Natural killer cell (primary cell): ENCODE measurements at regions not wholly inside any gene's neighbourhood (a gene's known extent, or its start where the extent isn't known, plus 50 kb on each side); places are given as distances from the start of the nearest gene placed in this dataset.

Experiments
- ATAC-seq, 3 donors: fragments of 150-1000 bp in 2 of 3; fragments of 200-7000 bp in 1 of 3; cut with Tn5 transposase; 1 replicate in 1 of 3; 2 replicates in 2 of 3; pipeline ENCODE4 v1.10.0; 2021; ENCODE audit warnings: mild to moderate bottlenecking in 2 of 3, moderate library complexity in 2 of 3
- DNase-seq, 2 donors: peaks; one replicate each; pipeline versions ENCODE4 v3.0.0 to v3.0.0-alpha.2; 2013 to 2021; ENCODE audit warnings: mixed read lengths in 1 of 2
- H3K27ac ChIP-seq: one replicate; pipeline ENCODE4 v1.5.1; 2013; ENCODE audit warnings: mild to moderate bottlenecking, low read length
- H3K27me3 ChIP-seq: one replicate; pipeline ENCODE4 v1.6.1; 2013; ENCODE audit warnings: low read length; ENCODE audit not compliant: control insufficient read depth, insufficient read depth
- H3K36me3 ChIP-seq: one replicate; pipeline ENCODE4 v1.6.1; 2013; ENCODE audit warnings: low read length; ENCODE audit not compliant: control insufficient read depth, insufficient read depth
- H3K4me1 ChIP-seq: one replicate; pipeline ENCODE4 v1.6.1; 2013; ENCODE audit warnings: low read length; ENCODE audit not compliant: control insufficient read depth, insufficient read depth
- H3K4me3 ChIP-seq: one replicate; pipeline ENCODE4 v1.5.1; 2013; ENCODE audit warnings: low read length
- H3K9me3 ChIP-seq: one replicate; pipeline ENCODE4 v1.6.1; 2013; ENCODE audit warnings: low read length; ENCODE audit not compliant: control insufficient read depth, insufficient read depth
- H3K27ac Mint-ChIP-seq, 2 donors: one replicate each; pipeline ENCODE4 v1.8.0; 2022; ENCODE audit warnings: mild to moderate bottlenecking in 2 of 2, mixed read lengths in 2 of 2, moderate library complexity in 1 of 2
- H3K27me3 Mint-ChIP-seq, 2 donors: one replicate each; pipeline ENCODE4 v1.8.0; 2022; ENCODE audit warnings: low read depth in 2 of 2, mixed read lengths in 2 of 2
- H3K36me3 Mint-ChIP-seq: one replicate; pipeline ENCODE4 v1.8.0; 2022; ENCODE audit warnings: mixed read lengths
- H3K4me1 Mint-ChIP-seq, 2 donors: one replicate each; pipeline ENCODE4 v1.8.0; 2022; ENCODE audit warnings: mixed read lengths in 2 of 2
- H3K4me3 Mint-ChIP-seq: one replicate; pipeline ENCODE4 v1.8.0; 2022; ENCODE audit warnings: mild to moderate bottlenecking, moderate library complexity, mixed read lengths
- H3K9me3 Mint-ChIP-seq, 2 donors: one replicate each; pipeline ENCODE4 v1.8.0; 2022; ENCODE audit warnings: mixed read lengths in 2 of 2
- WGBS: methylation state at CpG from one replicate; pipeline ENCODE4 v1.1.7; 2013; ENCODE audit warnings: missing lambda C conversion rate; ENCODE audit not compliant: insufficient coverage; 5-methylcytosine and 5-hydroxymethylcytosine counted together
- intact Hi-C: fragments of 100-400 bp; cut with micrococcal nuclease; formaldehyde crosslinking; loops from one replicate; pipeline ENCODE4 v1.14.2; 2022
- TF ChIP-seq, protein P1 (sequence below): fragments of 200-600 bp; IDR thresholded peaks from one replicate; pipeline ENCODE4 v1.8.0; 2022; ENCODE audit warnings: antibody characterized with exemption

GRCh38 chr4:122047456-122048425, 95.9 kb upstream of the TRPC3 start:
- H3K4me1 ChIP-seq, result peaks cover 7% of the 10 kb centered on the region
- intact Hi-C loops, result no loop called here
- no peak for ATAC-seq

DNA sequence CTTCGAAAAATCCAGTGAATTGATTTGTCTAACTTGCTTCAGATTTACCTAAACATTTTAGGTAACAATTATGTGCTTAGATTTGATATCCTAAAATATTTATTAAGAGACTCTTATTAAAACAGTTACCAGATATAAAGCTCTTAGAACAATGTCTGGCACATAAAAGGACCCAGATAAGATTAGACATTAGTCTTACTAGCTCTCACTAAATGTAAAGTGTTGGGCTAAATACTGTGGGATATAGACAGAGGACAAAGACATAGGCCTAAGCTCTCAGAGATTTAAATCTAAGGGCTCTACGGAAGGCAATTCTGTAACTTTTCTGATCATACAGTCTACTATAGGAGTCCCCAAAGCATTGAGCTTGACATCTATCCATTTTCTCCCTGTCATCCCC, 94.4 kb upstream of the TRPC3 start:
- H3K27ac Mint-ChIP-seq, result no peak overlapping the region
- DNase-seq (no peak), ATAC-seq (no peak)
- H3K36me3 ChIP-seq, result no peaks in the 10 kb centered on the region
- peaks cover 0 to 7% of the 10 kb centered on the region in 2 donors for H3K27me3 Mint-ChIP-seq
- H3K9me3 ChIP-seq, result no peaks in the 10 kb centered on the region
- H3K4me1 ChIP-seq, result peaks cover 7% of the 10 kb centered on the region
- peaks cover 0 to 5% of the 10 kb centered on the region in 2 donors for H3K4me1 Mint-ChIP-seq
- no peaks in the 10 kb centered on the region for H3K9me3 Mint-ChIP-seq
- no peaks in the 10 kb centered on the region for H3K27me3 ChIP-seq
- H3K4me3 ChIP-seq, result no peak overlapping the region
- no peak overlapping the region for H3K27ac ChIP-seq
- H3K4me3 Mint-ChIP-seq, result no peak overlapping the region
- TF ChIP-seq, protein P1, sequence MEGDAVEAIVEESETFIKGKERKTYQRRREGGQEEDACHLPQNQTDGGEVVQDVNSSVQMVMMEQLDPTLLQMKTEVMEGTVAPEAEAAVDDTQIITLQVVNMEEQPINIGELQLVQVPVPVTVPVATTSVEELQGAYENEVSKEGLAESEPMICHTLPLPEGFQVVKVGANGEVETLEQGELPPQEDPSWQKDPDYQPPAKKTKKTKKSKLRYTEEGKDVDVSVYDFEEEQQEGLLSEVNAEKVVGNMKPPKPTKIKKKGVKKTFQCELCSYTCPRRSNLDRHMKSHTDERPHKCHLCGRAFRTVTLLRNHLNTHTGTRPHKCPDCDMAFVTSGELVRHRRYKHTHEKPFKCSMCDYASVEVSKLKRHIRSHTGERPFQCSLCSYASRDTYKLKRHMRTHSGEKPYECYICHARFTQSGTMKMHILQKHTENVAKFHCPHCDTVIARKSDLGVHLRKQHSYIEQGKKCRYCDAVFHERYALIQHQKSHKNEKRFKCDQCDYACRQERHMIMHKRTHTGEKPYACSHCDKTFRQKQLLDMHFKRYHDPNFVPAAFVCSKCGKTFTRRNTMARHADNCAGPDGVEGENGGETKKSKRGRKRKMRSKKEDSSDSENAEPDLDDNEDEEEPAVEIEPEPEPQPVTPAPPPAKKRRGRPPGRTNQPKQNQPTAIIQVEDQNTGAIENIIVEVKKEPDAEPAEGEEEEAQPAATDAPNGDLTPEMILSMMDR, result no peak
- H3K36me3 Mint-ChIP-seq, result no peaks in the 10 kb centered on the region
- intact Hi-C loops, result no loop called here
- 90% methylated on average over 1 of the region's 2 CpGs for WGBS

More at GRCh38 chr4:122047456-122048425, 95.9 kb upstream of the TRPC3 start:
- 78% methylated on average over 5 of the region's 5 CpGs for WGBS
- no peaks in the 10 kb centered on the region for H3K36me3 Mint-ChIP-seq
- H3K9me3 Mint-ChIP-seq, result no peaks in the 10 kb centered on the region
- H3K4me3 Mint-ChIP-seq, result no peak overlapping the region
- H3K9me3 ChIP-seq, result no peaks in the 10 kb centered on the region
- H3K4me3 ChIP-seq, result no peak overlapping the region
- no peak overlapping the region for H3K27ac Mint-ChIP-seq
- H3K27me3 Mint-ChIP-seq, result peaks cover 0 to 7% of the 10 kb centered on the region in 2 donors
- no peak overlapping the region for H3K27ac ChIP-seq
- no peaks in the 10 kb centered on the region for H3K36me3 ChIP-seq
- no peaks in the 10 kb centered on the region for H3K27me3 ChIP-seq
- H3K4me1 Mint-ChIP-seq, result peaks cover 0 to 5% of the 10 kb centered on the region in 2 donors
- no peak for DNase-seq
- TF ChIP-seq, protein P1, result no peak

GRCh38 chr4:122045533-122045932, 93.7 kb upstream of the TRPC3 start:
- Histone ChIP-seq H3K4me3 (no peak overlapping the region), H3K27ac (no peak overlapping the region), H3K27me3 (no peaks in the 10 kb centered on the region), H3K4me1 (peaks cover 7% of the 10 kb centered on the region), H3K9me3 (no peaks in the 10 kb centered on the region), H3K36me3 (no peaks in the 10 kb centered on the region)
- peaks cover under 1 to 7% of the 10 kb centered on the region in 2 donors for H3K27me3 Mint-ChIP-seq
- no peaks in the 10 kb centered on the region for H3K36me3 Mint-ChIP-seq
- TF ChIP-seq, protein P1, result no peak
- intact Hi-C loops, result no loop called here
- ATAC-seq (no peak), DNase-seq (no peak)
- no peak overlapping the region for H3K4me3 Mint-ChIP-seq
- peaks cover 0 to 5% of the 10 kb centered on the region in 2 donors for H3K4me1 Mint-ChIP-seq
- no peaks in the 10 kb centered on the region for H3K9me3 Mint-ChIP-seq
- no peak overlapping the region for H3K27ac Mint-ChIP-seq
